Transverse colon (tissue), 4 donors: ENCODE measurements at regions not wholly inside any gene's neighbourhood (a gene's known extent, or its start where the extent isn't known, plus 50 kb on each side); places are given as distances from the start of the nearest gene placed in this dataset.

ENCODE experiments used
- CTCF ChIP-seq, 5 experiments: fragments of 200-600 bp in 3 of 5; fragments of 450-650 bp in 2 of 5; sonication (generic) in 3 of 5; IDR thresholded peaks; 1 replicate in 2 of 5; 2 replicates in 3 of 5; pipeline ENCODE4 v1.5.1; 2016 to 2017; ENCODE audit warnings: antibody characterized with exemption in 5 of 5, inconsistent platforms in 3 of 5, mild to moderate bottlenecking in 2 of 5, moderate library complexity in 1 of 5
- POLR2A ChIP-seq: fragments of 450-650 bp; IDR thresholded peaks from one replicate; pipeline ENCODE4 v1.6.1; 2016; ENCODE audit warnings: antibody characterized with exemption, mild to moderate bottlenecking, moderate library complexity
- POLR2AphosphoS5 ChIP-seq, 3 donors: sonication (generic); formaldehyde crosslinking; IDR thresholded peaks; one replicate each; pipeline ENCODE4 v1.6.1; 2016; ENCODE audit warnings: antibody characterized with exemption in 3 of 3

GRCh38 chr13:103161476-103161875 lies 95.3 kb upstream of the SLC10A2 start:
- TF ChIP-seq CTCF (IDR thresholded peaks at IDR 0.05): no peak
- no peak for TF ChIP-seq POLR2AphosphoS5 (IDR thresholded peaks at IDR 0.05)
- TF ChIP-seq POLR2A: no peak
